GM23338 (cell line): ENCODE measurements at regions not wholly inside any gene's neighbourhood (a gene's known extent, or its start where the extent isn't known, plus 50 kb on each side); places are given as distances from the start of the nearest gene placed in this dataset.

Experiments used
- ATAC-seq: fragments of 200-7000 bp; cut with Tn5 transposase; 3 replicates; pipeline ENCODE4 v1.9.1; 2020
- DNase-seq: peaks from one replicate; pipeline ENCODE4 v3.0.0-alpha.2; 2015; ENCODE audit warnings: low spot score
- H2AFZ ChIP-seq: fragments of 200-600 bp; sonication (generic); 2 replicates; pipeline ENCODE4 v1.8.0; 2016; ENCODE audit warnings: antibody characterized with exemption, mild to moderate bottlenecking, moderate library complexity
- H3F3A ChIP-seq: fragments of 200-600 bp; sonication (generic); replicated peaks from 2 replicates; pipeline ENCODE4 v1.8.0; 2017; ENCODE audit warnings: antibody characterized with exemption, mixed run types, low read depth
- H3K27ac ChIP-seq: fragments of 200-600 bp; sonication (generic); 2 replicates; pipeline ENCODE4 v1.6.1; 2016; ENCODE audit warnings: low read depth
- H3K27me3 ChIP-seq: fragments of 200-600 bp; sonication (generic); 2 replicates; pipeline ENCODE4 v1.8.0; 2016; ENCODE audit warnings: mild to moderate bottlenecking, mixed run types, moderate library complexity; ENCODE audit not compliant: insufficient read depth
- H3K36me3 ChIP-seq: fragments of 200-600 bp; sonication (generic); 2 replicates; pipeline ENCODE4 v1.8.0; 2016; ENCODE audit warnings: mild to moderate bottlenecking; ENCODE audit not compliant: insufficient read depth
- H3K4me1 ChIP-seq: fragments of 200-600 bp; sonication (generic); 2 replicates; pipeline ENCODE4 v1.8.0; 2016; ENCODE audit warnings: mild to moderate bottlenecking, moderate library complexity; ENCODE audit not compliant: insufficient read depth
- H3K4me2 ChIP-seq: fragments of 200-600 bp; sonication (generic); 2 replicates; pipeline ENCODE4 v1.7.1; 2017; ENCODE audit warnings: mixed run types
- H3K4me3 ChIP-seq: fragments of 200-600 bp; sonication (generic); 2 replicates; pipeline ENCODE4 v1.6.1; 2016; ENCODE audit warnings: mixed run types
- H3K79me2 ChIP-seq: fragments of 200-600 bp; sonication (generic); replicated peaks from 2 replicates; pipeline ENCODE4 v1.8.0; 2017; ENCODE audit warnings: mild to moderate bottlenecking; ENCODE audit not compliant: insufficient read depth
- H3K9me2 ChIP-seq: fragments of 200-600 bp; sonication (generic); 2 replicates; pipeline ENCODE4 v1.8.0; 2017; ENCODE audit not compliant: insufficient read depth
- H4K20me1 ChIP-seq: fragments of 200-600 bp; sonication (generic); replicated peaks from 2 replicates; pipeline ENCODE4 v1.8.0; 2017; ENCODE audit warnings: mild to moderate bottlenecking; ENCODE audit not compliant: insufficient read depth
- H3K27ac Mint-ChIP-seq: 2 replicates; pipeline ENCODE4 v1.8.0; 2020; ENCODE audit warnings: inconsistent platforms, mild to moderate bottlenecking, moderate library complexity, mixed read lengths
- H3K27me3 Mint-ChIP-seq: 3 replicates; pipeline ENCODE4 v1.8.0; 2022; ENCODE audit warnings: low read depth, mild to moderate bottlenecking, moderate library complexity, mixed read lengths, inconsistent platforms; ENCODE audit not compliant: insufficient read depth, poor library complexity
- H3K36me3 Mint-ChIP-seq: 3 replicates; pipeline ENCODE4 v1.8.0; 2021; ENCODE audit warnings: low read depth, mild to moderate bottlenecking, inconsistent platforms, moderate library complexity, mixed read lengths
- H3K4me1 Mint-ChIP-seq: 3 replicates; pipeline ENCODE4 v1.8.0; 2020; ENCODE audit warnings: mild to moderate bottlenecking, inconsistent platforms, mixed read lengths
- H3K4me3 Mint-ChIP-seq: 3 replicates; pipeline ENCODE4 v1.8.0; 2021; ENCODE audit warnings: moderate library complexity, mild to moderate bottlenecking, inconsistent platforms, mixed read lengths
- H3K9me3 Mint-ChIP-seq: 3 replicates; pipeline ENCODE4 v1.8.0; 2020; ENCODE audit warnings: moderate library complexity, mild to moderate bottlenecking, inconsistent platforms, mixed read lengths
- CTCF ChIP-seq, 2 experiments: fragments of 200-600 bp in 1 of 2; sonication (generic) in 1 of 2; conservative IDR thresholded peaks; 2 replicates each; pipeline versions ENCODE4 v1.5.1 to v1.6.1; 2016 to 2017; ENCODE audit warnings: antibody characterized with exemption in 2 of 2, low read depth in 2 of 2, mild to moderate bottlenecking in 2 of 2, moderate library complexity in 1 of 2
- ETS1 ChIP-seq: IDR thresholded peaks from 2 replicates; pipeline ENCODE4 v1.6.1; 2016; ENCODE audit warnings: antibody characterized with exemption
- EZH2 ChIP-seq: fragments of 200-600 bp; sonication (generic); IDR thresholded peaks from one replicate; pipeline ENCODE4 v1.8.0; 2017; ENCODE audit warnings: antibody characterized with exemption, mild to moderate bottlenecking, low read depth; ENCODE audit not compliant: unreplicated experiment
- POLR2AphosphoS5 ChIP-seq: IDR thresholded peaks from 2 replicates; pipeline ENCODE4 v1.6.1; 2016; ENCODE audit warnings: antibody characterized with exemption, low read depth
- STAT1 ChIP-seq: IDR thresholded peaks from one replicate; pipeline ENCODE4 v1.6.1; 2016; ENCODE audit warnings: antibody characterized with exemption; ENCODE audit not compliant: unreplicated experiment
- ZNF114 ChIP-seq: fragments of 250-450 bp; sonication (Bioruptor Pico); IDR thresholded peaks from 2 replicates; pipeline ENCODE4 v1.5.0; 2020; ENCODE audit warnings: mild to moderate bottlenecking, moderate library complexity
- ZNF331 ChIP-seq: fragments of 250-450 bp; sonication (Bioruptor Pico); IDR thresholded peaks from 2 replicates; pipeline ENCODE4 v1.5.0; 2020; ENCODE audit warnings: low read depth, mild to moderate bottlenecking, moderate library complexity
- ZNF462 ChIP-seq: fragments of 250-450 bp; sonication (Bioruptor Pico); IDR thresholded peaks from 2 replicates; pipeline ENCODE4 v1.5.0; 2020; ENCODE audit warnings: mild to moderate bottlenecking, moderate library complexity

GRCh38 chr7:106466867-106467266 is 182.1 kb upstream of the NAMPT start:
- Histone ChIP-seq H3K4me2 (no peak overlapping the region), H4K20me1 (no peaks in the 10 kb centered on the region), H2AFZ (0 out of 2 replicates have a peak overlapping the region, but pooled peaks have one; percentile 38), H3K9me2 (peaks cover 20% of the 10 kb centered on the region; the same call in 1 of the 2 replicates), H3K27ac (no peak overlapping the region), H3K79me2 (no peaks in the 10 kb centered on the region), H3K27me3 (no peaks in the 10 kb centered on the region), H3F3A (no peaks in the 10 kb centered on the region), H3K36me3 (no peaks in the 10 kb centered on the region), H3K4me3 (no peak overlapping the region), H3K4me1 (peaks cover 13% of the 10 kb centered on the region)
- ATAC-seq: no peak
- TF ChIP-seq POLR2AphosphoS5 (no peak), ZNF114 (CRISPR knock-in tag) (no peak), ETS1 (no peak), ZNF462 (CRISPR knock-in tag) (no peak), ZNF331 (CRISPR knock-in tag) (no peak), CTCF (conservative IDR thresholded peaks at IDR 0.05; ENCODE audit: low read depth in 2 of 2) (no peak), STAT1 (no peak), EZH2 (no peak)
- Mint-ChIP-seq H3K9me3 (no peaks in the 10 kb centered on the region), H3K4me1 (peaks cover 36% of the 10 kb centered on the region), H3K4me3 (no peak overlapping the region), H3K36me3 (no peaks in the 10 kb centered on the region; the same call in 2 of the 3 replicates), H3K27ac (no peak overlapping the region; the same call in 1 of the 2 replicates), H3K27me3 (peaks cover 1% of the 10 kb centered on the region)
- no peak for DNase-seq
